GM21515 (cell line): ENCODE measurements at regions not wholly inside any gene's neighbourhood (a gene's known extent, or its start where the extent isn't known, plus 50 kb on each side); places are given as distances from the start of the nearest gene placed in this dataset.
"Not testable (repeated sequence)": the region's sequence is repeated elsewhere in the genome, so short reads cannot be mapped to it uniquely, and the experiment has no call there.

ENCODE experiments used
- ATAC-seq: cut with Tn5 transposase; IDR thresholded peaks from one replicate; pipeline ENCODE4 v1.9.1; 2021; ENCODE audit not compliant: unreplicated experiment

GRCh38 chr3:115204475-115204874 is 57.4 kb upstream of the ZBTB20 start:
- no peak for ATAC-seq

DNA sequence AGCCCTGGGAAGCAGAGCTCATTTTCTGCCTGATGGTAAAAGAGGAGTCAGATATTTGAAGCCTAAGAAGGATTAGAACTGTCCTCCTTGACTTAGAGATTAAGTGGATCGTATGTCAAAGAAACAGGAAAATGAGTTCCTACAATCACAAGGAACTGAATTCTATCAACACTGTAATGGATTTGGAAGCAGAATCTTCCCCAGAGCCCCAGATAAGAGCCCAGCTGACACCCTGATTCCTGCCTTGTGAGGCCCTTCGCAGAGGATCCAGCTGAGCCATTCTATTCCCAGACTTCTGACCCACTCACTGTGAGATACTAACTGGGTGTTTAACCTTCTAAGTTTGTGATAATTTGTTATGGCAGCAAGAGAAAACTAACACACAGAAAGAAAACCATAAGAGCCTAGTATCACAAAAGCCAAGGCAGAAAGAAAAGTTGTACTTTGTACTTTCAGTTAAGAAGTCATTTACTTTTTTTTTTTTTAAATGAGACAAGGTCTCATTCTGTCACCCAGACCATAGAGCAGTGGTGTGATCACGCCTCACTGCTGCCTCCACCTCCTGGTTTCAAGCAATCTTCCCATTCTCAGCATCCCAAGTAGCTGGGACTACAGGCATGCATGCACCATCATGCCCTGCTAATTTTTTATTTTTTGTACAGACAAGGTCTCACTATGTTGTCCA is 61.1 kb upstream of the ZBTB20 start:
- no peak for ATAC-seq

GRCh38 chr3:115211810-115212492 is 64.9 kb upstream of the ZBTB20 start:
- ATAC-seq: no peak

GRCh38 chr3:115212615-115213014 is 65.5 kb upstream of the ZBTB20 start:
- ATAC-seq: no peak

DNA sequence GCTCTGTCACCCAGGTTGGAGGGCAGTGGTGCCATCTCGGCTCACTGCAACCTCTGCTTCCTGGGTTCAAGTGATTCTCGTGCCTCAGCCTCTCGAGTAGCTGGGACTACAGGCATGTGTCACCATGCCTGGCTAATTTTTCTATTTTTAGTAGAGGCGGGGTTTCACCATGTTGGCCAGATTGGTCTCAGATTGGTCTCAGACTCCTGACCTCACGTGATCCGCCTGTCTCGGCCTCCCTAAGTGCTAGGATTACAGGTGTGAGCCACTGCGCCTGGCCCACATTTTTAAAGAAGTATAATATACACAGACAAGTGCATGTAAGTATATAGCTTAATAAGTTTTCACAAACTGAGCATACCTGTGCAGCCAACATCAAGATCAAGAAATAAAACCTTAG is 66.0 kb upstream of the ZBTB20 start:
- ATAC-seq: not testable (repeated sequence)

GRCh38 chr3:115217292-115217677 is 70.2 kb upstream of the ZBTB20 start:
- no peak for ATAC-seq

- ATAC-seq: peak; percentile 62
Observed at GRCh38 chr3:115217678-115218451, 70.8 kb upstream of the ZBTB20 start.

DNA sequence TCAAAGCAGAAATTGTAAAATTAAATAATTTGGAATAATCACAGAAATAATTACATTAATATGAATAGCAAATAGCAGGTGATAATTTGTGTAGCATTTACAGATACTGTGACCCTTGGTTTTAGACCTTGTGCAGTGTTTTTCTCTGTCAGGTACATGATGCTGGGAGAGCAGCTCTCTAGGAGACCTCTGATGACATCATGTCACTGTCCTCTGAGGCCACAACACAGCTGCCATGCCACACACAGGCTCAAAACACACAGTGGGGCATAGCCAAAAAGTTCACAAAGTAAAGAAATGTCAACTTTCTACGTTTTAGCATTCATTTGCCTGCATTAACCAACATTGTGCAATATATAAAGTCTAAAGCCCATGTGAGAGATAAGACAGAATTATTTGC is 71.8 kb upstream of the ZBTB20 start:
- ATAC-seq: no peak

- ATAC-seq: no peak
Observed at GRCh38 chr3:115224687-115225086, 77.6 kb upstream of the ZBTB20 start.

DNA sequence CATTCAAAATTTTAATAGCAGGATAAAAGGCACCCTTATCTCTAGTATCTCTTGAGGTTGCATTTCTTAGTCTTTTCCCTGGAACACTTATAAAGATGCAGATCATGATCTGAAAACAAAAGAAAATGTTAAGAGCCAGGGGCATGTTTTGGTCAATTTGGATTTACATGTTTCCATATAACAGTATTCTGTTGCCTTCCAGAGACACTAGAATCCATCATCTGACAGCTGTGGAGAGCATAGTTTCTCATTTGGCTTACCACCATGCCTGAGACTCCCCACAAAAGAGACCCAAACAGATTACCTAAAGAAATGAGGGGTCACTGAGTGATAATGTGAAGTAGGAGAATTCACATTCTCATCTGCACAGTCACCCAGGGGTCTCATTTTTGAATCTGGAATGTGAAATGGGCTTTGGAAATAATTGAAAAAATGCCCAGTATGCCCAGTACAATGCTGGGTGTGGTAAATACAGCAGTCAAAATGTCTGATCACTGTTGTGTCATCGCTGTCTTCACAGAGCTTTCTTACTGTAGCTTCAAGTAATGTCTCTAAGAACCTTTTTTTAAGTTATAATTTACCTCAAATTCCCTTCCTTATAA is 79.9 kb upstream of the ZBTB20 start:
- ATAC-seq: no peak

DNA sequence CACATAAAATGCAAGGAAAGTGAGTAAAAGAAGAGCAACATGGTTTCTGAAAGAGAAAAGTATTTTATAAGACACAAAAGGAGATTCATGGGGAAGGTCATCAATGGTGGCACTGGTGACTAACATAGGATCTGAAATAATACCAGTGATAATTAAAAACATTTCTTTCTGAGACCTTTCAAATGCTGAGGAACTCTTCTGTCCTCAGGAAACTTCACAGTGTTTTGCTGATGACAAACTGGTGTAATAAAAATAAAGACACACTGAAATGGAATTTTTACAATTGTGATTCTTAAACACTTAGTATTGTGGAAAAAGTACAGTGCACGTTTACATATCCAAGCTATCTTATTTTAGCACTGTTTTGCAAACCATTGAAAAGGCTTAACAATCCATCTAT is 80.4 kb upstream of the ZBTB20 start:
- no peak for ATAC-seq

DNA sequence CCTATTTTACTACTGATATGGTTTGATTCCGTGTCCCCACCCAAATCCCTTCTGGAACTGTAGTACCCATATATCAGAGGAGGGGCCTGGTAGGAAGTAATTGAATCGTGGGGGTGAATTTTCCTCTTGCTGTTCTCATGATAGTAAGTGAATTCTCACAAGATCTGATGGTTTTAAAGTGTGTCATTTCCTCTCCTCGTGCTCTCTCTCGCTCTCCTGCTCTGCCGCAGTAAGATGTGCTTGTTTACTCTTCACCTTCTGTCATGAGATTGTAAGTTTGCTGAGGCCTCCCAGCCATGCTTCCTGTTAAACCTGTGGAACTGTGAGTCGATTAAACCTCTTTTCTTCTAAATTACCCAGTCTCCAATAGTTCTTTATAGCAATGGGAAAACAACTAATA is 81.2 kb upstream of the ZBTB20 start:
- no peak for ATAC-seq

DNA sequence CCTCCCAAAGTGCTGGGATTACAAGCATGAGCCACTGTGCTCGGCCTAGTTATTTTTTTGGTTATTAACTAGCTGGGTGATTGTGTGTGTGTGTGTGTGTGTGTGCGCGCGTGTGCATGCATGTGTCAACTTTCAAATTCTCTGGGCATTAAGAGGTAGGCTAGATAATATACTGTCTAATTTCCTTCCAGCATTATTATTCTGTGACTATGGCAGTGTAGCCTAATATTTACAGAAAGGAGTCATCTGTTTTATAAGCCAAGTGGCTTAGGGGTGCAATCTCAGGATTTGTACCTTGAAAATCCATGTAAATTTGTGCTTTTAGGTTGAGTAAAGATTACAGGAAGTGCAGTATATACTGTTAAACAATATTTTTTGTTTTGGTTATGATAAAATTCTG is 85.1 kb upstream of the ZBTB20 start:
- ATAC-seq: no peak

GRCh38 chr3:115233021-115233420 is 85.9 kb upstream of the ZBTB20 start:
- no peak for ATAC-seq

DNA sequence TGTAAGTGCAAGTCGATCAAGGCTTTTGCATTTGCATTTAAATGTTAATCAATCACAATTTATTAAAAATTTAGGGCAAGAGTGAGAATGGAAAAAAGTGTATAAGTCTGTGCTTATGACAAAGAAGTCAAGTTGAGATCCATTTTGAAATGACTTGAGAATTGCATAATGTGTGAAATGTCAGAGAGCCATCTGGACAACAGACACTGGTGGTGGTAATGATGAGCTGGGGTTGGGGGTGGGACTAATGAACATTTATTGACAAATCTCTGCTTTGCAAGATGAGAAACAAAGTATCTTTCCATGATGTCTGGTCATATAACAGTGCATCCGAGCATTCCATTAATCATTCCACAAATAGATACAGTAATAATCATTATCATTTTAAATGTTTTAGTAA is 89.4 kb upstream of the ZBTB20 start:
- ATAC-seq: no peak

- no peak for ATAC-seq
Observed at GRCh38 chr3:115239717-115240116, 92.6 kb upstream of the ZBTB20 start.

DNA sequence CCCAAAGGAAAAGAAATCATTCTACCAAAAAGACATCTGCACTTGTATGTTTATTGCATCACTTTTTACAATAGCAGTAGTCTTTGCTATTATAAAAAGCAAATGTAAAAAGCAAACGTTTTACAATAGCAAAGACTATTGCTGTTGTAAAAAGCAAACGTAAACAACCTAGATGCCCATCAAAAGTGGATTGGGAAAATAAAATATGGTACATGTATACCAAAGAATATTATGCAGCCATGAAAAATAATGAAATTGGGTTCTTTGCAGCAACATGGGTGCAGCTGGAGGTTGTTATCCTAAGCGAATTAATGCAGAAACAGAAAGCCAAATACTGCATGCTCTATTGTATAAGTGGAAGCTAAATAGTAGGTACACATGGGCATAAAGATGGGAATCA is 97.3 kb upstream of the ZBTB20 start:
- no peak for ATAC-seq

DNA sequence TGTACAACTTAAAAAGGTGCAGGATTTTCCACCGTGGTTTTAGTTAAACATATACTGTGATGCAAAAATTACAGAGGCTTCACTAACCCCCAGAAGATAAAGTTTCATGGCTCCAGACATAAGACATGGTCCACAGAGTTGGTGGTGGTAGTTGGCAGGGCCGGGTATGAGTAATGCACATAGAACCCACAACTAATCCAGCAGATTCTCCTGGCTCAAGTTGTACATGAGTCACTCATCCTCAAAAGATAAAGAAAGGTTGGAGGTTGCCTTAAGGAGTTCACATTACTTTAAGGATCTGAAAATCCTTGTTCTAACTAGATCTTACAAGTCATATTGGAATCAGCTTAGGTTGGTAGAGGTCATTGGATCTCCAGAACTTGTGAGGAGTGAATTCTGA is 98.3 kb upstream of the ZBTB20 start:
- no peak for ATAC-seq

DNA sequence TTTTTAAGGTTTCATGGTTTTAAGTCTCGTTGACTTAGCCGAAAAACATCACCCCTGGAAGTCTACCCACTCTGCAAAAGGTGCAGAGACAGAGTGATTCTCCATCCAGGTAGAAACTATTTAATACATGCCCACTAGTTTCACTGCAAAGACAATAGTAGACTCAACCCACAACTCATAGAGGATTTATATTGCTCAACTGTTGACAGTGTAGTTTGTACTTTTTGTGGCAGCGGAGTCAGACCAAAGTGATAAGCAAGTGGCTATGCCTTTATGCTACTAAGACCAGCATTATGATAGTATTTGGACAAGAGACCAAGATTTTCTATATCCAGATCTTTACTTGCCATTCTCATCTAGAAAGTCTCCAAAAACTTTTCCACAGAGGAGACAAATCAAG is 98.8 kb upstream of the ZBTB20 start:
- no peak for ATAC-seq

- ATAC-seq: no peak
Observed at GRCh38 chr3:115246461-115247020, 99.5 kb upstream of the ZBTB20 start.

DNA sequence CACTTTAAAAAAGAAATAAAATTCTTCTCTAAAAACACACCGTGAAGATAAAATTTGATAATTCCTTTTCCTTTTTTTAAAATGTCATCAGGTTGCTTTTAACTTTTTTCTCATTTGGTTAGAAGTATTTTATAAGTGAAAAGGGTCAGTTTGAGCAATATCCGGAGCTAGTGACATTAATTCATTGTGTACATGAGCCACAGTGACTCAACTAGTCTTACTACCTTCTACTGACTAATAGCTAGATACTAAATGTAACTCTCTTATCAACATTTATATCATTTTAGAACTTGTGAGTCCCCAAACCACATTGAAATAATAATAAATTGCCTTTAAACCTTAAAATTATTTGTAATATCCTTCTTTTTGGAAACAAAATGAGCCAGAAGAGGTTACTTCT is 101.2 kb upstream of the ZBTB20 start:
- no peak for ATAC-seq
